ENCODE measurements at regions not wholly inside any gene's neighbourhood (a gene's known extent, or its start where the extent isn't known, plus 50 kb on each side); places are given as distances from the start of the nearest gene placed in this dataset.

GRCh38 chr20:6685181-6685582, 82.3 kb upstream of the BMP2 start:
- TF ChIP-seq CTCF (IDR thresholded peaks at IDR 0.05; ENCODE audit: low read depth, low read length, poor library complexity, severe bottlenecking) (no peak), EZH2phosphoT487 (IDR thresholded peaks at IDR 0.05; ENCODE audit: borderline replicate concordance, low read length) (no peak)
